SK-N-SH (cell line): ENCODE measurements at regions not wholly inside any gene's neighbourhood (a gene's known extent, or its start where the extent isn't known, plus 50 kb on each side); places are given as distances from the start of the nearest gene placed in this dataset.

Source experiments
- CTCF ChIA-PET: fragments of 300-600, 350-600 bp; formaldehyde crosslinking; extraction: SDS; loops from one replicate; lab custom pipeline; 2021; lab: Yijun Ruan, JAX
- POLR2A ChIA-PET: fragments of 350-600 bp; sonication (Branson Sonifier 250); formaldehyde crosslinking; extraction: SDS; loops from one replicate; lab custom pipeline; 2020; ENCODE audit warnings: antibody characterized with exemption, inconsistent platforms; lab: Yijun Ruan, JAX
- DNase-seq: peaks from one replicate; pipeline ENCODE4 v3.0.0; 2012
- H2AFZ ChIP-seq: fragments of 200-600 bp; sonication (generic); 2 replicates; pipeline ENCODE4 v1.8.1; 2016; ENCODE audit warnings: antibody characterized with exemption, mild to moderate bottlenecking, low read depth
- H3F3A ChIP-seq: fragments of 200-600 bp; sonication (generic); replicated peaks from 2 replicates; pipeline ENCODE3; 2016; ENCODE audit warnings: antibody characterized with exemption, mild to moderate bottlenecking; ENCODE audit not compliant: insufficient read depth
- H3K27ac ChIP-seq, 2 experiments: fragments of 200-500 bp in 1 of 2; fragments of 200-600 bp in 1 of 2; sonication (Bioruptor generic) in 1 of 2; sonication (generic), shearing (Covaris generic) in 1 of 2; 2 replicates each; pipeline versions ENCODE4 v1.5.1 to v1.6.1; 2014 to 2016; ENCODE audit warnings: low read depth in 2 of 2, inconsistent platforms in 1 of 2, low read length in 1 of 2, mild to moderate bottlenecking in 1 of 2, mixed read lengths in 1 of 2
- H3K27me3 ChIP-seq: fragments of 200-600 bp; sonication (generic), shearing (Covaris generic); 2 replicates; pipeline ENCODE4 v1.6.1; 2016; ENCODE audit warnings: mixed run types; ENCODE audit not compliant: insufficient read depth
- H3K36me3 ChIP-seq, 2 experiments: fragments of 200-500 bp in 1 of 2; fragments of 200-600 bp in 1 of 2; sonication (Bioruptor generic) in 1 of 2; sonication (generic) in 1 of 2; replicated peaks in 1 of 2; 2 replicates each; pipeline versions ENCODE3 to v1.5.1; 2014 to 2016; ENCODE audit warnings: low read length in 1 of 2, mild to moderate bottlenecking in 1 of 2; ENCODE audit not compliant: insufficient read depth in 2 of 2, control insufficient read depth in 1 of 2
- H3K4me1 ChIP-seq, 2 experiments: fragments of 200-500 bp in 1 of 2; fragments of 200-600 bp in 1 of 2; sonication (Bioruptor generic) in 1 of 2; sonication (generic), shearing (Covaris generic) in 1 of 2; 2 replicates each; pipeline versions ENCODE4 v1.5.1 to v1.6.1; 2014 to 2016; ENCODE audit warnings: low read depth in 1 of 2, low read length in 1 of 2, mixed run types in 1 of 2; ENCODE audit not compliant: insufficient read depth in 2 of 2, control insufficient read depth in 1 of 2
- H3K4me2 ChIP-seq: fragments of 200-600 bp; sonication (generic), shearing (Covaris generic); 2 replicates; pipeline ENCODE4 v1.6.1; 2017; ENCODE audit warnings: mixed run types
- H3K4me3 ChIP-seq, 2 experiments: fragments of 200-500 bp in 1 of 2; fragments of 200-600 bp in 1 of 2; sonication (Bioruptor generic) in 1 of 2; sonication (generic), shearing (Covaris generic) in 1 of 2; 2 replicates each; pipeline versions ENCODE4 v1.5.1 to v1.8.1; 2014 to 2016; ENCODE audit warnings: low read depth in 2 of 2, inconsistent platforms in 1 of 2, low read length in 1 of 2, mild to moderate bottlenecking in 1 of 2, mixed read lengths in 1 of 2, moderate library complexity in 1 of 2
- H3K79me2 ChIP-seq: fragments of 200-600 bp; sonication (generic); 2 replicates; pipeline ENCODE4 v1.8.1; 2017; ENCODE audit warnings: mild to moderate bottlenecking; ENCODE audit not compliant: insufficient read depth
- H3K9ac ChIP-seq: fragments of 200-600 bp; sonication (generic); 2 replicates; pipeline ENCODE4 v1.6.1; 2017; ENCODE audit warnings: mixed run types
- H3K9me2 ChIP-seq: fragments of 200-600 bp; sonication (generic); 2 replicates; pipeline ENCODE4 v1.6.1; 2017; ENCODE audit warnings: mixed run types
- H3K9me3 ChIP-seq: fragments of 200-600 bp; sonication (generic); 2 replicates; pipeline ENCODE4 v1.6.1; 2017; ENCODE audit warnings: mixed run types, mild to moderate bottlenecking, moderate library complexity
- H4K20me1 ChIP-seq: fragments of 200-600 bp; sonication (generic); 2 replicates; pipeline ENCODE4 v1.6.1; 2017; ENCODE audit warnings: mild to moderate bottlenecking, mixed run types; ENCODE audit not compliant: insufficient read depth
- CTCF ChIP-seq: fragments of 200-600 bp; sonication (generic); IDR thresholded peaks from 2 replicates; pipeline ENCODE4 v1.6.1; 2017; ENCODE audit warnings: antibody characterized with exemption, mild to moderate bottlenecking, moderate library complexity
- ELF1 ChIP-seq: IDR thresholded peaks from 2 replicates; pipeline ENCODE4 v1.4.0; 2012
- FOXJ3 ChIP-seq: sonication (generic); formaldehyde crosslinking; IDR thresholded peaks from 2 replicates; pipeline ENCODE4 v1.5.1; 2020; ENCODE audit warnings: mild to moderate bottlenecking, missing genetic modification reagents
- FOXM1 ChIP-seq: IDR thresholded peaks from 2 replicates; pipeline ENCODE4 v1.4.0; 2012; ENCODE audit warnings: low read depth, mild to moderate bottlenecking
- JUND ChIP-seq: IDR thresholded peaks from 2 replicates; pipeline ENCODE4 v1.4.0; 2012
- MXI1 ChIP-seq: IDR thresholded peaks from 2 replicates; pipeline ENCODE4 v1.6.1; 2012; ENCODE audit warnings: mild to moderate bottlenecking, low read depth, low read length, improper control_type of control experiment
- NRF1 ChIP-seq: IDR thresholded peaks from 2 replicates; pipeline ENCODE4 v1.6.1; 2012; ENCODE audit warnings: low read depth, mild to moderate bottlenecking, low read length
- PBX3 ChIP-seq: IDR thresholded peaks from 2 replicates; pipeline ENCODE4; 2012
- RAD21 ChIP-seq: IDR thresholded peaks from 2 replicates; pipeline ENCODE4 v1.6.1; 2012; ENCODE audit warnings: mild to moderate bottlenecking, low read length
- SIN3A ChIP-seq: IDR thresholded peaks from 2 replicates; pipeline ENCODE4 v1.6.1; 2012; ENCODE audit warnings: low read depth, mild to moderate bottlenecking, low read length, moderate library complexity, borderline replicate concordance
- SMC3 ChIP-seq: IDR thresholded peaks from 2 replicates; pipeline ENCODE4 v1.6.1; 2012; ENCODE audit warnings: low read depth, low read length, improper control_type of control experiment
- USF1 ChIP-seq: IDR thresholded peaks from 2 replicates; pipeline ENCODE4 v1.4.0; 2012; ENCODE audit warnings: low read depth, borderline replicate concordance
- USF2 ChIP-seq: fragments of 150-350 bp; IDR thresholded peaks from 2 replicates; pipeline ENCODE4 v1.6.1; 2017; ENCODE audit warnings: antibody characterized with exemption, low read length, low read depth, borderline replicate concordance
- YY1 ChIP-seq: IDR thresholded peaks from 2 replicates; pipeline ENCODE4 v1.4.0; 2012; ENCODE audit warnings: low read depth, mild to moderate bottlenecking
- ZBTB33 ChIP-seq: IDR thresholded peaks from 2 replicates; pipeline ENCODE4 v1.4.0; 2012; ENCODE audit warnings: low read depth, borderline replicate concordance
- whole genome bisulfite sequencing: methylation state at CpG from one replicate; pipeline ENCODE4 v1.1.6; 2017; ENCODE audit warnings: low lambda C conversion rate; 5-methylcytosine and 5-hydroxymethylcytosine counted together

GRCh38 chr13:65966991-65967451 lies 1263.1 kb downstream of the PCDH9 start:
- Histone ChIP-seq H3K9me3 (no peaks in the 10 kb centered on the region), H3K9ac (no peak overlapping the region), H3K9me2 (no peaks in the 10 kb centered on the region; the same call in 1 of the 2 replicates)
- peak; percentile 7 for DNase-seq
- POLR2A ChIA-PET: no interaction called here
- 40% methylated on average over 3 of the region's 3 CpGs for WGBS
- TF ChIP-seq FOXJ3 (no peak), CTCF (peak; percentile 65), USF1 (no peak), NRF1 (no peak), PBX3 (no peak), JUND (no peak), ELF1 (no peak), RAD21 (peak; percentile 33; the same call in 1 of the 2 replicates), MXI1 (no peak), YY1 (peak; percentile 79; the same call in 1 of the 2 replicates), SIN3A (no peak), FOXM1 (no peak), USF2 (no peak), SMC3 (no peak)
- TF ChIP-seq, all 33 proteins: peak for 3
- Histone ChIP-seq H3K27ac (no peak overlapping the region), H3F3A (no peaks in the 10 kb centered on the region), H3K4me3 (no peak overlapping the region), H3K36me3 (no peaks in the 10 kb centered on the region), H3K79me2 (no peaks in the 10 kb centered on the region), H4K20me1 (no peaks in the 10 kb centered on the region), H2AFZ (no peak overlapping the region), H3K27me3 (no peaks in the 10 kb centered on the region), H3K4me1 (peaks cover 0 to 4% of the 10 kb centered on the region in 2 experiments; a peak in 1 of 4 replicates), H3K4me2 (no peak overlapping the region)
- CTCF ChIA-PET: interaction anchor here (1.0 kb wide), 1 partner anchor 60 kb away, joined by 4 read pairs; no protein-coding TSS in a partner anchor

GRCh38 chr13:65965501-65965900 lies 1264.6 kb downstream of the PCDH9 start:
- H4K20me1 ChIP-seq: no peaks in the 10 kb centered on the region
- no peak overlapping the region for H2AFZ ChIP-seq
- no peak overlapping the region for H3K4me2 ChIP-seq
- no peak overlapping the region for H3K4me3 ChIP-seq
- H3F3A ChIP-seq: no peaks in the 10 kb centered on the region
- ChIA-PET POLR2A (no interaction called here), CTCF (no interaction called here)
- H3K36me3 ChIP-seq: no peaks in the 10 kb centered on the region
- H3K79me2 ChIP-seq: no peaks in the 10 kb centered on the region
- no peaks in the 10 kb centered on the region for H3K27me3 ChIP-seq
- no peak overlapping the region for H3K27ac ChIP-seq
- DNase-seq: no peak
- WGBS: 85% methylated on average over 2 of the region's 2 CpGs
- H3K9me2 ChIP-seq: no peaks in the 10 kb centered on the region; the same call in 1 of the 2 replicates
- H3K4me1 ChIP-seq: no peaks in the 10 kb centered on the region
- no peaks in the 10 kb centered on the region for H3K9me3 ChIP-seq
- no peak overlapping the region for H3K9ac ChIP-seq
- no peak for TF ChIP-seq PBX3
- no peak for TF ChIP-seq ZBTB33
- no peak for TF ChIP-seq USF1
